ENCODE measurements at regions not wholly inside any gene's neighbourhood (a gene's known extent, or its start where the extent isn't known, plus 50 kb on each side); places are given as distances from the start of the nearest gene placed in this dataset.
A peak's percentile ranks its signal among the peaks of the same experiment; 100 is the strongest.

DNA sequence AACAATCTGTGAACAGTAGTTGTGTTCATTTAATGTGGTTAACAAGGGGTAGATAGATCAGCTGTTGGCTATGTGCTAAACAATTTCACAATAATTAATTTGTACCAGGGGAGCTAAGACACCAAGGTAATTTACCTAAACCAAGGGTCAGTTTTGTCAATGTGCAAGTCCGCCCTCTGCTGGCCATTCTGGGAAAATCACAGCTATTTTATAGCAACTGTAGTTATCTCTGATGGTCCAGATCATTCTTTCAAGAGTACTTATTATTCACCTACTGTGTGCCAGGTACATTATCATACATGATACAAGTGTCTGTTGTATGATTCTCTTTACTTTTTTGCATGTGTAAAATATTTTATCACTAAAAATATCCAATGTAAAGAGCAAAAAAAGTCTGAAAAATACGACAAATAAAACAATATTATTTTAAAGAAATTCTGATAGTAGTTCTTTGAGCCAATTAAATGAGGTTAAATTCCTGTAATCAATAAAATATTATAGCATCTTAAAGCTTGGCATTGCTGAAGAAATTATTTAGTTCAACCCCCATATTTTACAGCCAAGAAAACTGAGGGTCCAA, 312.3 kb upstream of the FAM78B start:
- TF ChIP-seq CTCF (IDR thresholded peaks at IDR 0.05) = peak; percentile 85

DNA sequence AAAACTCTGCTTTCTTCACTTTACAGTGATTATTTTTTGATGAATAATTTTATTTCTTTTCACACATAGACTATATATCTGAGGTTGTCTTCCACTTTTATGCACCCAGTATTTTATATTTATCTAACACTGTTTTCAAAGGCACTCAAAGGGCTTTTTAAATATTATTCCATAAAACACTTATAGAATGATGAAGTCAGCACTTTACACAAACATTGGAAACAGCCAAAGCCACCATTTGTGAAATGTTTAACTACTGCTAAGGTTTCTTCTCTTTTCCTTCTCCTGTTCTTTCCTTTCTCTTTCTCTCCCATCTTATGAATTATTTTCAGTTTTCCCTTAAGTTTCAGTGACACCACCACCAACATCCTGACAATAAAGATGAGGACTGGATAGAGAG, 317.7 kb upstream of the FAM78B start:
- Histone ChIP-seq H3K9me3 (no peaks in the 10 kb centered on the region), H3K4me3 (no peak overlapping the region), H3K27me3 (no peaks in the 10 kb centered on the region), H3K4me1 (no peaks in the 10 kb centered on the region), H3K36me3 (no peaks in the 10 kb centered on the region), H3K27ac (no peak overlapping the region)
- ATAC-seq (no peak), DNase-seq (no peak)
- intact Hi-C loops (cut with DNase I) = no loop called here
- no peak for TF ChIP-seq CTCF (IDR thresholded peaks at IDR 0.05)

More for the DNA sequence above, 312.3 kb upstream of the FAM78B start:
- Histone ChIP-seq H3K27ac (no peak overlapping the region), H3K9me3 (no peaks in the 10 kb centered on the region), H3K4me3 (no peak overlapping the region), H3K4me1 (no peaks in the 10 kb centered on the region), H3K36me3 (no peaks in the 10 kb centered on the region), H3K27me3 (no peaks in the 10 kb centered on the region)
- ATAC-seq (peak; percentile 72), DNase-seq (no peak)
- intact Hi-C loops (cut with DNase I) = no loop called here

- Histone ChIP-seq H3K27ac (no peak overlapping the region), H3K4me1 (no peaks in the 10 kb centered on the region), H3K36me3 (no peaks in the 10 kb centered on the region), H3K4me3 (no peak overlapping the region), H3K9me3 (no peaks in the 10 kb centered on the region), H3K27me3 (no peaks in the 10 kb centered on the region)
- DNase-seq (no peak), ATAC-seq (no peak)
- intact Hi-C loops (cut with DNase I) = no loop called here
- no peak for TF ChIP-seq CTCF (IDR thresholded peaks at IDR 0.05)
Measured at GRCh38 chr1:166484871-166485270, 318.1 kb upstream of the FAM78B start.

DNA sequence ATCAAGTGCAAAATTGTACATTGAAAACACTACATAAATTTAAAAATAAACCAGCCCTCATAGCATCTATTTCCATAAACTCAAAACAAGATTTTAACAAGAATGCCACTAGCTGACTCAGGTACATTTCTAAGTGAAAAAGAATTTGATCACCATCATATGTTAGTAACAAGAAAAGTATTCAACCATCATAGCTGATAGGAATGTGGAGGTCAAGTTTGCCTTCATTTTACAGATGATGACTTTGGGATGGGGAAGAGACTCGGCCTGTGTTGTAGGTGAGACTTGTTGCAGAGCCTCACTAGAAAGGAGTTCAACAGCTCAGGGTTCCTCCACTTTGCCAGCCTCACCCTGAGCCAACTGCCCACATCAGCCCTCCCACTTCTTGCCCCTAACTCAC, 318.8 kb upstream of the FAM78B start:
- H3K27ac ChIP-seq = no peak overlapping the region
- no peaks in the 10 kb centered on the region for H3K27me3 ChIP-seq
- H3K9me3 ChIP-seq = no peaks in the 10 kb centered on the region
- H3K4me1 ChIP-seq = no peaks in the 10 kb centered on the region
- ATAC-seq (no peak), DNase-seq (no peak)
- no peak overlapping the region for H3K4me3 ChIP-seq
- no peaks in the 10 kb centered on the region for H3K36me3 ChIP-seq
- intact Hi-C loops (cut with DNase I) = no loop called here
- TF ChIP-seq CTCF (IDR thresholded peaks at IDR 0.05) = no peak

- Histone ChIP-seq H3K9me3 (no peaks in the 10 kb centered on the region), H3K4me1 (no peaks in the 10 kb centered on the region), H3K27ac (no peak overlapping the region), H3K36me3 (no peaks in the 10 kb centered on the region), H3K4me3 (no peak overlapping the region), H3K27me3 (no peaks in the 10 kb centered on the region)
- intact Hi-C loops (cut with DNase I) = no loop called here
- ATAC-seq (no peak), DNase-seq (no peak)
- no peak for TF ChIP-seq CTCF (IDR thresholded peaks at IDR 0.05)
Measured at GRCh38 chr1:166488327-166488726, 321.5 kb upstream of the FAM78B start.

- no peak for ATAC-seq
- H3K36me3 ChIP-seq = no peaks in the 10 kb centered on the region
- TF ChIP-seq CTCF (IDR thresholded peaks at IDR 0.05) = no peak
Measured at GRCh38 chr1:166489356-166489669, 322.5 kb upstream of the FAM78B start.

More at GRCh38 chr1:166489356-166489669, 322.5 kb upstream of the FAM78B start:
- Histone ChIP-seq H3K27me3 (no peaks in the 10 kb centered on the region), H3K4me1 (no peaks in the 10 kb centered on the region), H3K9me3 (no peaks in the 10 kb centered on the region), H3K27ac (no peak overlapping the region), H3K4me3 (peak overlapping the region; percentile 44)
- intact Hi-C loops (cut with DNase I) = no loop called here
- DNase-seq = no peak
